K562 (cell line): ENCODE measurements at regions not wholly inside any gene's neighbourhood (a gene's known extent, or its start where the extent isn't known, plus 50 kb on each side); places are given as distances from the start of the nearest gene placed in this dataset.

Experiments
- ZNF197 ChIP-seq: fragments of 200-800 bp; sonication (Bioruptor generic); IDR thresholded peaks from 2 replicates; pipeline ENCODE4 v1.6.1; 2016; ENCODE audit warnings: low read depth, missing genetic modification characterization, missing compliant biosample characterization
- ZNF41 ChIP-seq: fragments of 250-450 bp; sonication (Bioruptor Pico); conservative IDR thresholded peaks from 2 replicates; pipeline ENCODE4 v1.4.0; 2020; ENCODE audit warnings: mild to moderate bottlenecking
- TF ChIP-seq, protein P1 (sequence below), 2 experiments: fragments of 450-650 bp; formaldehyde crosslinking in 1 of 2; IDR thresholded peaks; 2 replicates each; pipeline versions ENCODE4 v1.4.0 to v1.6.1; 2014 to 2020; ENCODE audit warnings: mild to moderate bottlenecking in 2 of 2, borderline replicate concordance in 1 of 2, low read depth in 1 of 2
- TF ChIP-seq, protein P2 (sequence below): sonication (generic); formaldehyde crosslinking; IDR thresholded peaks from 2 replicates; pipeline ENCODE4 v1.8.1; 2022; ENCODE audit warnings: missing genetic modification reagents
- TF ChIP-seq, protein P3 (sequence below): fragments of 250-450 bp; sonication (Bioruptor Pico); IDR thresholded peaks from 2 replicates; pipeline ENCODE4 v1.8.0; 2022; ENCODE audit warnings: moderate library complexity, mild to moderate bottlenecking, inconsistent platforms

DNA sequence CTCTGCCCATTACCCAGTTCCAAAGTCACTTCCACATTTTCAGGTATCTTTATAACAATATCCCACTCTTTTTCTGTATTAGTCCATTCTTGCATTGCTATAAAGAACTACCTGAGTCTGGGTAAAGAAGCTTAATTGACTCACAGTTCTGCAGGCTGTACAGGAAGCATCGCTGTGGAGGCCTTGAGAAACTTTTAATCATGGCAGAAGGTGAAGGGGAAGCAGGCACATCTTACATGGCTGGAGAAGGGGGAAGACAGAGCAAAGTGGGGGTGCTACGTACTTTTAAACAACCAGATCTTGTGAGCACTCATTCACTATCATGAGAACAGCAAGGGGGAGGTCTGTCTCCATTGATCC is 85.4 kb upstream of the MAP4K3 start (continued):
- TF ChIP-seq, protein P1, sequence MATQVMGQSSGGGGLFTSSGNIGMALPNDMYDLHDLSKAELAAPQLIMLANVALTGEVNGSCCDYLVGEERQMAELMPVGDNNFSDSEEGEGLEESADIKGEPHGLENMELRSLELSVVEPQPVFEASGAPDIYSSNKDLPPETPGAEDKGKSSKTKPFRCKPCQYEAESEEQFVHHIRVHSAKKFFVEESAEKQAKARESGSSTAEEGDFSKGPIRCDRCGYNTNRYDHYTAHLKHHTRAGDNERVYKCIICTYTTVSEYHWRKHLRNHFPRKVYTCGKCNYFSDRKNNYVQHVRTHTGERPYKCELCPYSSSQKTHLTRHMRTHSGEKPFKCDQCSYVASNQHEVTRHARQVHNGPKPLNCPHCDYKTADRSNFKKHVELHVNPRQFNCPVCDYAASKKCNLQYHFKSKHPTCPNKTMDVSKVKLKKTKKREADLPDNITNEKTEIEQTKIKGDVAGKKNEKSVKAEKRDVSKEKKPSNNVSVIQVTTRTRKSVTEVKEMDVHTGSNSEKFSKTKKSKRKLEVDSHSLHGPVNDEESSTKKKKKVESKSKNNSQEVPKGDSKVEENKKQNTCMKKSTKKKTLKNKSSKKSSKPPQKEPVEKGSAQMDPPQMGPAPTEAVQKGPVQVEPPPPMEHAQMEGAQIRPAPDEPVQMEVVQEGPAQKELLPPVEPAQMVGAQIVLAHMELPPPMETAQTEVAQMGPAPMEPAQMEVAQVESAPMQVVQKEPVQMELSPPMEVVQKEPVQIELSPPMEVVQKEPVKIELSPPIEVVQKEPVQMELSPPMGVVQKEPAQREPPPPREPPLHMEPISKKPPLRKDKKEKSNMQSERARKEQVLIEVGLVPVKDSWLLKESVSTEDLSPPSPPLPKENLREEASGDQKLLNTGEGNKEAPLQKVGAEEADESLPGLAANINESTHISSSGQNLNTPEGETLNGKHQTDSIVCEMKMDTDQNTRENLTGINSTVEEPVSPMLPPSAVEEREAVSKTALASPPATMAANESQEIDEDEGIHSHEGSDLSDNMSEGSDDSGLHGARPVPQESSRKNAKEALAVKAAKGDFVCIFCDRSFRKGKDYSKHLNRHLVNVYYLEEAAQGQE (IDR thresholded peaks at IDR 0.05; ENCODE audit: borderline replicate concordance): no peak
- TF ChIP-seq, protein P1 (CRISPR knock-in tag; IDR thresholded peaks at IDR 0.05; ENCODE audit: low read depth): no peak
- TF ChIP-seq, protein P2, sequence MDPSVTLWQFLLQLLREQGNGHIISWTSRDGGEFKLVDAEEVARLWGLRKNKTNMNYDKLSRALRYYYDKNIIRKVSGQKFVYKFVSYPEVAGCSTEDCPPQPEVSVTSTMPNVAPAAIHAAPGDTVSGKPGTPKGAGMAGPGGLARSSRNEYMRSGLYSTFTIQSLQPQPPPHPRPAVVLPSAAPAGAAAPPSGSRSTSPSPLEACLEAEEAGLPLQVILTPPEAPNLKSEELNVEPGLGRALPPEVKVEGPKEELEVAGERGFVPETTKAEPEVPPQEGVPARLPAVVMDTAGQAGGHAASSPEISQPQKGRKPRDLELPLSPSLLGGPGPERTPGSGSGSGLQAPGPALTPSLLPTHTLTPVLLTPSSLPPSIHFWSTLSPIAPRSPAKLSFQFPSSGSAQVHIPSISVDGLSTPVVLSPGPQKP (CRISPR knock-in tag): no peak
- TF ChIP-seq, protein P3, sequence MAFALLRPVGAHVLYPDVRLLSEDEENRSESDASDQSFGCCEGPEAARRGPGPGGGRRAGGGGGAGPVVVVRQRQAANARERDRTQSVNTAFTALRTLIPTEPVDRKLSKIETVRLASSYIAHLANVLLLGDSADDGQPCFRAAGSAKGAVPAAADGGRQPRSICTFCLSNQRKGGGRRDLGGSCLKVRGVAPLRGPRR: no peak
- TF ChIP-seq ZNF197: no peak
- TF ChIP-seq ZNF41 (CRISPR knock-in tag): no peak
